Endothelial cell of umbilical vein (primary cell): ENCODE measurements at regions not wholly inside any gene's neighbourhood (a gene's known extent, or its start where the extent isn't known, plus 50 kb on each side); places are given as distances from the start of the nearest gene placed in this dataset.

ENCODE experiments used
- BruUV-seq: library from RNA; stranded (reverse); fragments of 400-500 nt; replicated peaks from 2 replicates; lab custom pipeline; 2021; lab: Mats Ljungman, UMichigan
- CTCF ChIA-PET: fragments of 300-600, 350-600 bp; sonication (Branson Sonifier 250); formaldehyde crosslinking; loops from one replicate; lab custom pipeline; 2021; ENCODE audit warnings: antibody characterized with exemption, inconsistent platforms; lab: Charles Lee
- POLR2A ChIA-PET: fragments of 300-600, 350-600 bp; sonication (Branson Sonifier 250); formaldehyde crosslinking; loops from one replicate; lab custom pipeline; 2021; ENCODE audit warnings: antibody characterized with exemption, inconsistent platforms; lab: Charles Lee
- DNase-seq: peaks from one replicate; pipeline ENCODE4 v3.0.0-alpha.2; 2011; ENCODE audit warnings: low read depth, low spot score
- FAIRE-seq: peaks from 2 replicates; lab custom pipeline; 2011; peaks lifted over from hg19 to GRCh38; lab: Jason Lieb, UNC
- H2AFZ ChIP-seq: 2 replicates; pipeline ENCODE4 v1.6.0; 2012; ENCODE audit warnings: low read depth, low read length, control low read depth, inconsistent platforms
- H3K27ac ChIP-seq: 2 replicates; pipeline ENCODE4 v1.5.1; 2011; ENCODE audit warnings: low read depth, mild to moderate bottlenecking, control low read depth, low read length, moderate library complexity; ENCODE audit not compliant: insufficient read depth
- H3K27me3 ChIP-seq, 2 experiments: 2 replicates each; pipeline versions ENCODE4 v1.6.0 to v1.6.1; 2011; ENCODE audit warnings: low read length in 2 of 2, mixed read lengths in 1 of 2; ENCODE audit not compliant: control insufficient read depth in 2 of 2, insufficient read depth in 2 of 2
- H3K36me3 ChIP-seq, 2 experiments: 2 replicates in 1 of 2; 3 replicates in 1 of 2; pipeline ENCODE4 v1.5.1; 2011; ENCODE audit warnings: low read length in 2 of 2, mild to moderate bottlenecking in 1 of 2, moderate library complexity in 1 of 2; ENCODE audit not compliant: control insufficient read depth in 2 of 2, insufficient read depth in 2 of 2; ENCODE audit errors: extremely low read depth in 1 of 2
- H3K4me1 ChIP-seq: 3 replicates; pipeline ENCODE4 v1.5.1; 2011; ENCODE audit warnings: mild to moderate bottlenecking, low read length; ENCODE audit not compliant: control insufficient read depth, insufficient read depth; ENCODE audit errors: extremely low read depth
- H3K4me2 ChIP-seq: 2 replicates; pipeline ENCODE4 v1.6.1; 2011; ENCODE audit warnings: low read length, control low read depth, mixed read lengths; ENCODE audit not compliant: insufficient read depth
- H3K4me3 ChIP-seq, 3 experiments: fragments of 200-600 bp in 1 of 3; sonication (generic), shearing (Covaris generic) in 1 of 3; replicated peaks in 1 of 3; 2 replicates each; pipeline ENCODE4 v1.5.1; 2011 to 2016; ENCODE audit warnings: control low read depth in 3 of 3, low read length in 3 of 3, mild to moderate bottlenecking in 2 of 3, inconsistent platforms in 1 of 3, low read depth in 1 of 3, moderate library complexity in 1 of 3; ENCODE audit not compliant: insufficient read depth in 1 of 3
- H3K79me2 ChIP-seq: 2 replicates; pipeline ENCODE4 v1.6.0; 2012; ENCODE audit warnings: low read length, inconsistent platforms; ENCODE audit not compliant: control insufficient read depth, insufficient read depth
- H3K9ac ChIP-seq: replicated peaks from 2 replicates; pipeline ENCODE3; 2011; ENCODE audit warnings: low read length, control low read depth; ENCODE audit not compliant: insufficient read depth; ENCODE audit errors: extremely low read depth
- H3K9me1 ChIP-seq: replicated peaks from 3 replicates; pipeline ENCODE4 v1.6.0; 2011; ENCODE audit warnings: mild to moderate bottlenecking, low read length; ENCODE audit not compliant: control insufficient read depth, insufficient read depth; ENCODE audit errors: extremely low read depth
- H3K9me3 ChIP-seq: replicated peaks from 2 replicates; pipeline ENCODE4 v1.5.1; 2012; ENCODE audit warnings: low read length, inconsistent platforms; ENCODE audit not compliant: control insufficient read depth, insufficient read depth
- H4K20me1 ChIP-seq: replicated peaks from 2 replicates; pipeline ENCODE3; 2011; ENCODE audit warnings: mild to moderate bottlenecking, low read length; ENCODE audit not compliant: control insufficient read depth, insufficient read depth; ENCODE audit errors: extremely low read depth
- CTCF ChIP-seq, 2 donors: IDR thresholded peaks; 1 replicate in 1 of 2; 2 replicates in 1 of 2; pipeline ENCODE4 v1.5.1; 2011; ENCODE audit warnings: low read length in 2 of 2, mild to moderate bottlenecking in 2 of 2, moderate library complexity in 2 of 2, control low read depth in 1 of 2, inconsistent platforms in 1 of 2, low read depth in 1 of 2; ENCODE audit not compliant: insufficient read depth in 1 of 2; ENCODE audit errors: extremely low read depth in 1 of 2
- FOS ChIP-seq: IDR thresholded peaks from 2 replicates; pipeline ENCODE4 v1.6.1; 2011; ENCODE audit warnings: mild to moderate bottlenecking, low read length, moderate library complexity, borderline replicate concordance; ENCODE audit not compliant: insufficient read depth
- POLR2AphosphoS5 ChIP-seq: IDR thresholded peaks from 2 replicates; pipeline ENCODE4 v1.6.1; 2012; ENCODE audit warnings: low read depth, mild to moderate bottlenecking, control low read depth, low read length, moderate library complexity; ENCODE audit not compliant: insufficient read depth
- dilution Hi-C: fragments of 300-500 bp; cut with MboI; formaldehyde crosslinking; loops from one replicate; pipeline ENCODE4 v1.15.0; 2019; ENCODE audit warnings: low sequenced_read_pairs; ENCODE audit not compliant: extremely low pct_ligation_motif_present
- intact Hi-C: fragments of 100-400 bp; cut with micrococcal nuclease; formaldehyde crosslinking; loops from one replicate; pipeline ENCODE4 v1.10.0; 2022

GRCh38 chr7:17620566-17620965 lies 319.7 kb downstream of the SNX13 start:
- CTCF ChIA-PET = no interaction called here
- TF ChIP-seq POLR2AphosphoS5 = no peak
- no peaks in the 10 kb centered on the region for H4K20me1 ChIP-seq

GRCh38 chr7:17622451-17622850 lies 317.8 kb downstream of the SNX13 start:
- POLR2A ChIA-PET = no interaction called here
- no peaks in the 10 kb centered on the region for H4K20me1 ChIP-seq
- DNase-seq (no peak), FAIRE-seq (no peak)
- no peak overlapping the region for H3K4me2 ChIP-seq
- no peaks in the 10 kb centered on the region for H3K9me3 ChIP-seq
- no peaks in the 10 kb centered on the region for H3K4me1 ChIP-seq
- CTCF ChIA-PET = interaction anchor here (1.9 kb wide), 1 partner anchor 11 kb away, joined by 7 read pairs; no protein-coding TSS in a partner anchor
- BruUV-seq = no TSS peak
- no peak overlapping the region for H3K9ac ChIP-seq
- no peak overlapping the region for H3K27ac ChIP-seq
- H3K79me2 ChIP-seq = no peaks in the 10 kb centered on the region
- dilution Hi-C loops = no loop called here
- no peaks in the 10 kb centered on the region for H3K27me3 ChIP-seq
- H3K36me3 ChIP-seq = no peaks in the 10 kb centered on the region
- no peaks in the 10 kb centered on the region for H3K9me1 ChIP-seq
- intact Hi-C loops = no loop called here
- H2AFZ ChIP-seq = no peak overlapping the region
- no peak overlapping the region for H3K4me3 ChIP-seq
- no peak for TF ChIP-seq FOS
- TF ChIP-seq CTCF (IDR thresholded peaks at IDR 0.05; ENCODE audit: extremely low read depth in 1 of 2, insufficient read depth in 1 of 2, low read depth in 1 of 2, low read length in 2 of 2) = no peak

More at GRCh38 chr7:17620566-17620965, 319.7 kb downstream of the SNX13 start:
- Histone ChIP-seq H3K9ac (no peak overlapping the region), H3K4me1 (no peaks in the 10 kb centered on the region), H3K9me3 (no peaks in the 10 kb centered on the region), H3K27ac (no peak overlapping the region), H3K27me3 (no peaks in the 10 kb centered on the region), H3K4me3 (no peak overlapping the region), H3K9me1 (no peaks in the 10 kb centered on the region), H3K36me3 (no peaks in the 10 kb centered on the region), H3K79me2 (no peaks in the 10 kb centered on the region), H3K4me2 (no peak overlapping the region), H2AFZ (no peak overlapping the region)
- intact Hi-C loops = no loop called here
- FAIRE-seq (no peak), DNase-seq (no peak)
- dilution Hi-C loops = no loop called here
- POLR2A ChIA-PET = no interaction called here
- no TSS peak for BruUV-seq
